ENCODE measurements at regions not wholly inside any gene's neighbourhood (a gene's known extent, or its start where the extent isn't known, plus 50 kb on each side); places are given as distances from the start of the nearest gene placed in this dataset.
"Not testable (repeated sequence)": the region's sequence is repeated elsewhere in the genome, so short reads cannot be mapped to it uniquely, and the experiment has no call there.

DNA sequence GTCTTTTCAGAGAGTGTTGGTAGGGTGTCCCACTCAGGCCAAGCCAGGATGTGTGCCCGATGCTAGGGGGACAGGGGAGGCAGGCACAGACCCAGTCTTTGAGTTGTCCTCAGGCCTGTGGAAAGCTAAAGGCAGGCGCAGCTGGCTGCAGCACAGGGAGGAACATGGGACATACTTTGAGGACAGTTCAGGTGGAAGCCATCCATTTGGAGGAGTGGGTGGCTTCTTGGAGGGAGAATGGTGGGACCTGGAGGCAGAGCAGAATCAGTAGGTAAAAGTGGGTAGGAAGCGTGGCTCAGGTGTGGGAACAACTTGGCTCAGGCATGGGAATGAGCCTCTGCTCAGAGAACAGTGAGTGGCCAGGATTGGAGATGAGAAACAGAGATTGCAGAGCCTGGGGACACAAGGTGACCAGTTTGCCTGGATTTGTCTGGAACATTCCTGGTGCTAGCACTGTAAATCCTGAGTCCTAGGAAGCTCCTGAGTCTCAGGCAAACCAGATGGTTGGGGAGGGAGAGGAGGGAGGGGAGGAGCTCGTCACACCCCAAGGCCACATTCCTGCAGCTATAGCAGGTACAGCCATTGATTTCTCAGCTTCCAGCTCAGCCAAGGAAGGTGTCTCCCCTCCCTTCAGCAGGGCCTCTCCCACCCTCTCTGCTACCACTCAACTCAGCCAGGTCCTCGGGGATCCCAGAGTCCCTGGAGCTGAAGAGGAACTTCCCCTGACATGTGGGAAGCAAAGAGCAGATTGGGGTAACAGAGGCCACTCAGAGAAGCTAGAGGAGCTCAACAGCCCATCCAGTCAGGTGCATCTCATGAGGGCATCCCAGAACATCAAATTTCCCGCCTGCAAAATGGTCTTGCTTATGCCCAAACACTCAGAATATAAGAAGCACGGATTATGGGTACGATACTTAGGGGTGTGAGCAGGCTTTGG is 65.2 kb upstream of the TINAGL1 start:
- peak; percentile 53 for DNase-seq (ENCODE audit: low spot score)

- peak; percentile 48 for DNase-seq (ENCODE audit: low spot score)
These were observed 64.3 kb upstream of the TINAGL1 start for GRCh38 chr1:31511848-31512615.

DNA sequence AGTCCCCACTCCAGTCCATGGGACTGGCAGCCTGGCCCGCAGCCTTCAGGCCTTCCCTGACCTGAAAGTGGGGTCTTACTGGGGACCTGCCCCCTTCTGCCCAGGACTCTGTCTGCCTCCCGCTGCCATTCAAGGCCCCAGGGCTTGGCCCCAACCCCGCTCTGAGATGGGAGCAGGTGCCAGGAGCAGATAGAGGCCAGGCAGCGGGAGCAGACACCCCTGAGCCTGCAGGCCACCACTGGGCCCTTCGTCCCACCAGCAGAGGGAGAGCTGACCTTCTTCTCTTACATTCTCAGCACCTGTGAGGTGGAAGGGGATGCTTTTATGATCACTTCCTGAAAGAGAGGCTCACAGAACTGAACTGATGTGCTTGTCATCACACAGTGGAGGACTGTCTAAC is 62.2 kb upstream of the TINAGL1 start:
- DNase-seq (ENCODE audit: low spot score) = no peak

GRCh38 chr1:31515056-31515775 is 61.1 kb upstream of the TINAGL1 start:
- no peak for DNase-seq (ENCODE audit: low spot score)

GRCh38 chr1:31515936-31516335 is 60.4 kb upstream of the TINAGL1 start:
- no peak for DNase-seq (ENCODE audit: low spot score)

DNA sequence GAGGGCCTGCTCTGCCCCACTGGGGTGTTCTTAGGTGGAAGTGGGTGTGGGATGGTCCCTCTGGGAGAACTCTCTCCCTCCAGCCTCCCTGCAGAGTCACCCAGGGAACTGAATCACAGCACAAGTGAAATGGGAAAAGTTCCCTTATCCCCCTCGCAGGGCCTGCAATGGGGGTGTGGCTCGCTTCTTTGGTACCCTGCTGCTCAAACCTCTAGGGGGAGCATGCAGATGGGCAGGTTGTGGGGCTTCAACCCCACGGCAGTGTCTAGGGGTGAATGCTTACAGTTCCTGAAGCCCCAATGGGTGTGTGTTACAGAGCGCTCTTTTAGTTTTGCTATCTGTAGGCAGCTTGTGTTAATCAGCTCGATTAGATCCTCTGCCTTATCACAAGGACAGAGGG is 59.0 kb upstream of the TINAGL1 start:
- no peak for DNase-seq (ENCODE audit: low spot score)

DNA sequence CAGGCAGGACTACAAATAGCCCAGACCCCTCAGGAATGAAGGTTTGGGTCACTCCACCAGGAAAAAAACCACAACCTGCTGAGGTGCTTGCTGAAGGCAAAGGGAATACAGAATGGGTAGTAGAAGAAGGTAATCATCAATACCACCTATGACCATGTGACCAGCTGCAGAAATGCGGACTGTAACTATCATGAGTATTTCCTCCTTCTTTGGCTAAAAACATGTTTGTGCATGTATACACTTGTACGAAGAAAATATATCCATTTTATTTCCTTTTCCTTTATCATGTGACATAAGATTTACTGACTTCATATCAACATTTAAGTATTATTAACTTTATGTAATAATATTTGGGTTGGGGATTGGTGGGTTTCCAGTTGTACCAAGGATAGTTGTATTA is 58.3 kb upstream of the TINAGL1 start:
- DNase-seq (ENCODE audit: low spot score) = not testable (repeated sequence)

GRCh38 chr1:31521761-31522555 is 54.4 kb upstream of the TINAGL1 start:
- no peak for DNase-seq (ENCODE audit: low spot score)

GRCh38 chr1:31522556-31522845 is 53.8 kb upstream of the TINAGL1 start:
- no peak for DNase-seq (ENCODE audit: low spot score)

DNA sequence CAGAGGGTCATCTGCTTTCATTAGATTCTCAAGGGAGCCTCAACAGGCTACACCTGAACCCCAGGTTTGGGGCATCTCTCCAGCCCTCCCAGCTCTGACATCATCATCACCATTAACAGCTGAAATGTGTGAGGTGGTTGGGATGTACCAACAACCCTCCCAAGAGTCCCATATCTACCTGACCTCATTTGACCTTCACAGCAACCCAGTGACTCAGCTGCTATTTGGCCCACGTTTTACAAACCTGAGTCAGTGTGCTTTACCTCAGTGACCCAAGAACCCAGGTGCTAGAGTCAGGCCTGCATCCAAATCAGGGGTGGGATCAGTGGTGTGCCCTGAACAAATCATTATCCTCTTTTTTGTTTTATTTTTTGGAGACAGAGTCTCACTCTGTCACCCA is 53.3 kb upstream of the TINAGL1 start:
- peak; percentile 28 for DNase-seq (ENCODE audit: low spot score)

GRCh38 chr1:31523769-31524168 is 52.5 kb upstream of the TINAGL1 start:
- no peak for DNase-seq (ENCODE audit: low spot score)

DNA sequence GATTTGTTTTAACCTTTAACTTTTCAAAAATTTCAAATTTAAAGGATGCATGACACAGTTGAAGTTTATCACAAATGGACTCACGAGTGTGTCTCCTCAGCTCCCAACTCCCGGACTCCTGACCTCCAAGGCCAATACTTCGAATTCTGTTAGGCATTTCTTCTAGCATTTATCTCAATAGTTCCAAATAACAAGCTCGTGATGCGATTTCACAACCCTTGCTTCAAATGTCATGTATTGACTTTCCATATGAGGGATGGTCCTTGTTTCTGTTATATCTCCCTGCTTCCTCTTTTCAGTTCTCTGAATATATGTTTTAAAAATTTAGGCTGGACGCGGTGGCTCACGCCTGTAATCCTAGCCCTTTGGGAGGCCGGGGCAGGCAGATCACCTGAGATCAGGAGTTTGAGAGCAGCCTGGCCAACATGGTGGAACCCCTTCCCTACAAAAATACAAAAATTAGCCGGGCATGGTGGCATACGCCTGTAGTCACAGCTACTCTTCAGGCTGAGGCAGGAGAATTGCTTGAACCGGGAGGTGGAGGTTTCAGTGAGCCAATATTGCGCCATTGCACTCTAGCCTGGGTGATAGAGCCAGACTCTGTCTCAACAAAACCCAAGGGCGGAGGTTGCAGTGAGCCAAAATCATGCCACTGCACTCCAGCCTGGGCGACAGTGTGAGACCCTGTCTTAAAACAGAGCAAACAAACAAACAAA is 52.0 kb upstream of the TINAGL1 start:
- DNase-seq (ENCODE audit: low spot score) = no peak
